ENCODE measurements at regions not wholly inside any gene's neighbourhood (a gene's known extent, or its start where the extent isn't known, plus 50 kb on each side); places are given as distances from the start of the nearest gene placed in this dataset.

- Histone ChIP-seq H2AFZ (ENCODE audit: low read length) (no peak overlapping the region), H3K56ac (ENCODE audit: insufficient read length, low read depth, low read length) (no peak overlapping the region), H3K23ac (ENCODE audit: insufficient read length, low read depth, low read length) (no peak overlapping the region), H2BK12ac (ENCODE audit: insufficient read length, low read depth, low read length) (no peak overlapping the region), H3K4ac (ENCODE audit: low read depth, low read length) (no peak overlapping the region), H3T11ph (ENCODE audit: low read length) (no peak overlapping the region), H3K27ac (ENCODE audit: insufficient read length, low read depth, low read length) (no peak overlapping the region), H2BK15ac (ENCODE audit: low read depth, low read length) (no peak overlapping the region), H3K79me2 (ENCODE audit: insufficient read depth, low read length) (no peaks in the 10 kb centered on the region), H2BK120ac (ENCODE audit: low read depth, low read length, poor library complexity, severe bottlenecking) (no peak overlapping the region), H4K5ac (ENCODE audit: insufficient read length, low read depth, low read length) (no peak overlapping the region), H3K27me3 (ENCODE audit: insufficient read depth, low read length) (no peaks in the 10 kb centered on the region), H4K8ac (replicated peaks; ENCODE audit: insufficient read length, low read depth, low read length) (no peak overlapping the region), H3K4me2 (ENCODE audit: insufficient read depth, insufficient read length, low read length) (no peak overlapping the region), H3K9ac (ENCODE audit: extremely low read depth, insufficient read length, low read length) (no peak overlapping the region), H3K23me2 (ENCODE audit: insufficient read length, low read depth, low read length, poor library complexity, severe bottlenecking) (no peaks in the 10 kb centered on the region), H4K20me1 (ENCODE audit: control insufficient read depth, insufficient read depth, insufficient read length) (no peaks in the 10 kb centered on the region), H2BK5ac (ENCODE audit: insufficient read length, low read length) (no peak overlapping the region), H2BK20ac (ENCODE audit: low read depth, low read length, poor library complexity, severe bottlenecking) (no peak overlapping the region), H2AK5ac (ENCODE audit: insufficient read length, low read length) (no peak overlapping the region), H3K9me3 (ENCODE audit: control insufficient read depth, low read depth, low read length) (no peaks in the 10 kb centered on the region), H3K18ac (ENCODE audit: insufficient read length, low read depth, low read length) (no peak overlapping the region), H3K79me1 (ENCODE audit: insufficient read depth, low read depth, low read length, poor library complexity, severe bottlenecking) (no peaks in the 10 kb centered on the region), H3K4me1 (ENCODE audit: insufficient read depth, low read length) (no peaks in the 10 kb centered on the region; the same call in 1 of the 2 replicates), H4K91ac (ENCODE audit: insufficient read length, low read depth, low read length) (no peak overlapping the region), H3K14ac (ENCODE audit: insufficient read depth, low read length) (no peak overlapping the region)
- no peaks in the 10 kb centered on the region; a peak in 1 of 7 replicates for H3K36me3 Mint-ChIP-seq (ENCODE audit: insufficient read depth in 1 of 3, low read depth in 3 of 3)
- H3K9me3 Mint-ChIP-seq: 0 out of 5 replicates have a peak, but pooled peaks cover 0 to 3% of the 10 kb centered on the region in 2 experiments
- WGBS (ENCODE audit: extremely low coverage, insufficient read length, low lambda C conversion rate): no CpG with 5 or more reads among the region's 4 CpGs
- TF ChIP-seq CTCF (conservative IDR thresholded peaks at IDR 0.05): no peak
- no peaks in the 10 kb centered on the region for H3K27me3 Mint-ChIP-seq (ENCODE audit: low read depth)
- DNase-seq: no peak
- peaks cover 4 to 6% of the 10 kb centered on the region in 2 experiments; a peak in 2 of 4 replicates for H3K4me1 Mint-ChIP-seq
- H3K27ac Mint-ChIP-seq: no peak overlapping the region; a peak in 1 of 7 replicates
- H3K4me3 Mint-ChIP-seq: no peak overlapping the region
Measured at GRCh38 chr2:49426996-49427395, 272.7 kb upstream of the FSHR start.
